Astrocyte (in vitro differentiated cells and primary cell): ENCODE measurements at regions not wholly inside any gene's neighbourhood (a gene's known extent, or its start where the extent isn't known, plus 50 kb on each side); places are given as distances from the start of the nearest gene placed in this dataset.

Source experiments
- DNase-seq: peaks from one replicate; pipeline ENCODE4 v3.0.0-alpha.2; 2010; ENCODE audit warnings: low read depth
- FAIRE-seq: peaks from 2 replicates; lab custom pipeline; 2011; peaks lifted over from hg19 to GRCh38; lab: Jason Lieb, UNC
- H2AFZ ChIP-seq: 2 replicates; pipeline ENCODE4 v1.6.0; 2012; ENCODE audit warnings: low read depth, low read length, inconsistent platforms
- H3K27ac ChIP-seq: 2 replicates; pipeline ENCODE4 v1.5.1; 2011; ENCODE audit warnings: low read depth, low read length, inconsistent platforms
- H3K27me3 ChIP-seq: 2 replicates; pipeline ENCODE4 v1.6.0; 2011; ENCODE audit warnings: low read length, inconsistent platforms; ENCODE audit not compliant: insufficient read depth
- H3K36me3 ChIP-seq: 2 replicates; pipeline ENCODE4 v1.5.1; 2011; ENCODE audit warnings: low read length, inconsistent platforms; ENCODE audit not compliant: insufficient read depth
- H3K4me1 ChIP-seq: 2 replicates; pipeline ENCODE4 v1.5.1; 2011; ENCODE audit warnings: low read length, inconsistent platforms; ENCODE audit not compliant: insufficient read depth
- H3K4me2 ChIP-seq: 2 replicates; pipeline ENCODE4 v1.6.0; 2012; ENCODE audit warnings: low read length, inconsistent platforms
- H3K4me3 ChIP-seq: 2 replicates; pipeline ENCODE4 v1.5.1; 2011; ENCODE audit warnings: low read depth, mild to moderate bottlenecking, low read length, inconsistent platforms; ENCODE audit not compliant: insufficient read depth
- H3K79me2 ChIP-seq: 2 replicates; pipeline ENCODE4 v1.6.0; 2012; ENCODE audit warnings: mild to moderate bottlenecking, low read length, inconsistent platforms; ENCODE audit not compliant: insufficient read depth
- H3K9ac ChIP-seq: 2 replicates; pipeline ENCODE4 v1.6.0; 2012; ENCODE audit warnings: mild to moderate bottlenecking, low read length, inconsistent platforms
- H3K9me3 ChIP-seq: 2 replicates; pipeline ENCODE4 v1.5.1; 2012; ENCODE audit warnings: low read depth, mild to moderate bottlenecking, low read length, inconsistent platforms; ENCODE audit not compliant: insufficient read depth
- H4K20me1 ChIP-seq: 2 replicates; pipeline ENCODE4 v1.6.0; 2012; ENCODE audit warnings: low read length, inconsistent platforms; ENCODE audit not compliant: insufficient read depth
- H3K27ac Mint-ChIP-seq: one replicate; pipeline ENCODE4 v1.8.0; 2021; ENCODE audit warnings: mild to moderate bottlenecking, mixed read lengths; ENCODE audit not compliant: unreplicated experiment
- H3K27me3 Mint-ChIP-seq: one replicate; pipeline ENCODE4 v1.8.0; 2021; ENCODE audit warnings: low read depth, mixed read lengths; ENCODE audit not compliant: unreplicated experiment
- H3K36me3 Mint-ChIP-seq: one replicate; pipeline ENCODE4 v1.8.0; 2021; ENCODE audit warnings: low read depth, mixed read lengths; ENCODE audit not compliant: unreplicated experiment
- H3K4me1 Mint-ChIP-seq: one replicate; pipeline ENCODE4 v1.8.0; 2021; ENCODE audit warnings: low read depth, mixed read lengths; ENCODE audit not compliant: unreplicated experiment
- H3K4me3 Mint-ChIP-seq: one replicate; pipeline ENCODE4 v1.8.0; 2021; ENCODE audit warnings: mild to moderate bottlenecking, moderate library complexity, mixed read lengths; ENCODE audit not compliant: unreplicated experiment
- H3K9me3 Mint-ChIP-seq: one replicate; pipeline ENCODE4 v1.8.0; 2021; ENCODE audit warnings: mild to moderate bottlenecking, mixed read lengths; ENCODE audit not compliant: unreplicated experiment
- EZH2 ChIP-seq: IDR thresholded peaks from 2 replicates; pipeline ENCODE4 v1.6.1; 2012; ENCODE audit warnings: mild to moderate bottlenecking, low read length, inconsistent platforms; ENCODE audit not compliant: insufficient read depth
- TF ChIP-seq, protein P1 (sequence below): IDR thresholded peaks from 2 replicates; pipeline ENCODE4 v1.5.1; 2011; ENCODE audit warnings: low read depth, mild to moderate bottlenecking, inconsistent platforms, low read length, moderate library complexity; ENCODE audit not compliant: insufficient read depth

DNA sequence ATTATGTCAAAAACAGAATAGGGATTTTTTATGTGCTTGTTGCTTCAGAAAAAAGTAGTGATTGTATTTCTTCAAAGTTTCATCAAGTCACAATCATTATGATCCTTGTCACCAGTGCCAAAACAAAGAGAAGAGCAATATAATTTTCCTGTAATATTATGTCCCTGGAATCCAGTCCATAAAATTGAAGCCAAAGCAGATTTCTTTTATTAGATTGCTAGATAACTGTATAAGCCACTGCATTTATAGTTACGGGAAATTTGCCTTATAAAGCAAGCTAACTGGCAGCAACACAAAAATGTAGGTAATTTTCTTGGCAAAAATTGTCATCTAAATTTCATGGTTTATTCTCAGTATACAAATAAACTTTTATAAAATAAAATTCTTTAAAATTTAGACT is 296.1 kb upstream of the ANKRD50 start:
- Histone ChIP-seq H3K79me2 (no peaks in the 10 kb centered on the region), H4K20me1 (no peaks in the 10 kb centered on the region), H2AFZ (no peak overlapping the region), H3K4me2 (no peak overlapping the region), H3K9me3 (no peaks in the 10 kb centered on the region), H3K27me3 (no peaks in the 10 kb centered on the region), H3K27ac (no peak overlapping the region), H3K9ac (no peak overlapping the region), H3K4me3 (no peak overlapping the region), H3K36me3 (no peaks in the 10 kb centered on the region), H3K4me1 (no peaks in the 10 kb centered on the region)
- FAIRE-seq (no peak), DNase-seq (no peak)
- TF ChIP-seq EZH2, result no peak
- TF ChIP-seq, protein P1, sequence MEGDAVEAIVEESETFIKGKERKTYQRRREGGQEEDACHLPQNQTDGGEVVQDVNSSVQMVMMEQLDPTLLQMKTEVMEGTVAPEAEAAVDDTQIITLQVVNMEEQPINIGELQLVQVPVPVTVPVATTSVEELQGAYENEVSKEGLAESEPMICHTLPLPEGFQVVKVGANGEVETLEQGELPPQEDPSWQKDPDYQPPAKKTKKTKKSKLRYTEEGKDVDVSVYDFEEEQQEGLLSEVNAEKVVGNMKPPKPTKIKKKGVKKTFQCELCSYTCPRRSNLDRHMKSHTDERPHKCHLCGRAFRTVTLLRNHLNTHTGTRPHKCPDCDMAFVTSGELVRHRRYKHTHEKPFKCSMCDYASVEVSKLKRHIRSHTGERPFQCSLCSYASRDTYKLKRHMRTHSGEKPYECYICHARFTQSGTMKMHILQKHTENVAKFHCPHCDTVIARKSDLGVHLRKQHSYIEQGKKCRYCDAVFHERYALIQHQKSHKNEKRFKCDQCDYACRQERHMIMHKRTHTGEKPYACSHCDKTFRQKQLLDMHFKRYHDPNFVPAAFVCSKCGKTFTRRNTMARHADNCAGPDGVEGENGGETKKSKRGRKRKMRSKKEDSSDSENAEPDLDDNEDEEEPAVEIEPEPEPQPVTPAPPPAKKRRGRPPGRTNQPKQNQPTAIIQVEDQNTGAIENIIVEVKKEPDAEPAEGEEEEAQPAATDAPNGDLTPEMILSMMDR, result no peak
- Mint-ChIP-seq H3K36me3 (no peaks in the 10 kb centered on the region), H3K4me1 (peaks cover under 1% of the 10 kb centered on the region), H3K27me3 (no peaks in the 10 kb centered on the region), H3K27ac (no peak overlapping the region), H3K4me3 (no peak overlapping the region), H3K9me3 (peaks cover 3% of the 10 kb centered on the region)

DNA sequence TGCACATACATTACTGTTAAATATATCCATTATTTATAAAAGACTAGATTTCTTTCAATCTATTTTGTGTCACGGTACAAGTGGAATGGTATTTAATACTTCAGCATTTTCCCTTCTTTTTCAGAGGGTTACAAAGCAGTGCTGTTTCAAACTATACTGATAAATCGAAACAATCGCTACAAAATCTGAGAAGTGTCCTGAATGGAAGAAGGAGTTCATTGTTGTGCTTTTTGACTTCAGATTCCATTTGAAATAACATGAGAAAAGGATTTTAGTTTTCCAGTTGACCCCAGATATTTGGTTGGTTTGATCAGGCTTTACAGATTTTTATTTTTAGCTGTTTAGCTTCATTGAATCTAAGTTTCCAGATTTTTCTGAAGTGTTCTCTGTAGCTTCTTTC is 292.1 kb upstream of the ANKRD50 start:
- H3K4me1 Mint-ChIP-seq, result no peaks in the 10 kb centered on the region
- Histone ChIP-seq H3K9ac (no peak overlapping the region), H4K20me1 (no peaks in the 10 kb centered on the region), H3K9me3 (no peaks in the 10 kb centered on the region), H3K27ac (no peak overlapping the region), H2AFZ (no peak overlapping the region), H3K4me3 (no peak overlapping the region), H3K36me3 (no peaks in the 10 kb centered on the region), H3K4me1 (no peaks in the 10 kb centered on the region), H3K79me2 (no peaks in the 10 kb centered on the region), H3K27me3 (no peaks in the 10 kb centered on the region), H3K4me2 (no peak overlapping the region)
- no peak for TF ChIP-seq EZH2
- TF ChIP-seq, protein P1, result no peak
- FAIRE-seq, result no peak
- no peak overlapping the region for H3K27ac Mint-ChIP-seq
- no peak for DNase-seq
- H3K4me3 Mint-ChIP-seq, result no peak overlapping the region
- no peaks in the 10 kb centered on the region for H3K27me3 Mint-ChIP-seq
- no peaks in the 10 kb centered on the region for H3K36me3 Mint-ChIP-seq
- peaks cover 3% of the 10 kb centered on the region for H3K9me3 Mint-ChIP-seq

DNA sequence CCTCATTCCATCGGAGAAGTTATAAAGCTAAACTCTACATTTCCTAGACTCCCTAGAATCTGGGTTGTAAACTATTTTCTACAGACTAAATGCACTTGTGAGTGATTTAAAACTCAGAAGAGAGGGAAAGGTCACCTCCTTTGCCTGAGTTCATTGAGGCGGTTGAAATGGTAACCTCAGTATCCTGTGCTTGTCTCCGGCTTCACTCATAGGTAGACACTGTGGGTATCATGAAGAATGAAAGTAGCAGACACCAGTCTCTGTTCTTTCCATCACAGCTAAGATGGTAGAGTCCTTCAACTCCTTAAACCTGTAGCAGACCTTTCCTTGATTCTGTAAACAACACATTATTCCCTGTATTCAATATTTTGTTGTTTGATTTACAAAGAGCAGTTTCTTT is 291.3 kb upstream of the ANKRD50 start:
- no peak overlapping the region for H3K4me3 Mint-ChIP-seq
- DNase-seq, result no peak
- no peaks in the 10 kb centered on the region for H3K27me3 Mint-ChIP-seq
- peaks cover 3% of the 10 kb centered on the region for H3K9me3 Mint-ChIP-seq
- Histone ChIP-seq H3K4me2 (no peak overlapping the region), H4K20me1 (no peaks in the 10 kb centered on the region), H3K27me3 (no peaks in the 10 kb centered on the region), H2AFZ (no peak overlapping the region), H3K4me3 (no peak overlapping the region), H3K36me3 (no peaks in the 10 kb centered on the region), H3K79me2 (no peaks in the 10 kb centered on the region), H3K4me1 (no peaks in the 10 kb centered on the region), H3K9ac (no peak overlapping the region), H3K9me3 (no peaks in the 10 kb centered on the region), H3K27ac (no peak overlapping the region)
- no peaks in the 10 kb centered on the region for H3K36me3 Mint-ChIP-seq
- no peak for FAIRE-seq
- no peak overlapping the region for H3K27ac Mint-ChIP-seq
- H3K4me1 Mint-ChIP-seq, result no peaks in the 10 kb centered on the region
- TF ChIP-seq, protein P1, result no peak
- TF ChIP-seq EZH2, result no peak
